WTC11 (cell line): ENCODE measurements at regions not wholly inside any gene's neighbourhood (a gene's known extent, or its start where the extent isn't known, plus 50 kb on each side); places are given as distances from the start of the nearest gene placed in this dataset.

Experiments used
- ATAC-seq: fragments of 200-7000 bp; cut with Tn5 transposase; 2 replicates; pipeline ENCODE4 v1.10.0; 2021; ENCODE audit warnings: mild to moderate bottlenecking, moderate library complexity
- CTCF ChIA-PET: fragments of 300-600 bp; sonication (Branson Sonifier 250); formaldehyde crosslinking; loops from one replicate; lab custom pipeline; 2021; ENCODE audit warnings: antibody characterized with exemption; lab: Charles Lee
- POLR2A ChIA-PET: fragments of 350-600 bp; sonication (Branson Sonifier 250); formaldehyde crosslinking; loops from one replicate; lab custom pipeline; 2021; ENCODE audit warnings: antibody characterized with exemption; lab: Charles Lee
- DNase-seq: peaks from one replicate; pipeline ENCODE4 v3.0.0; 2021; ENCODE audit warnings: low spot score
- H3K27ac Mint-ChIP-seq: 2 replicates; pipeline ENCODE4 v1.8.0; 2021; ENCODE audit warnings: mixed read lengths
- H3K27me3 Mint-ChIP-seq: 2 replicates; pipeline ENCODE4 v1.8.0; 2021; ENCODE audit warnings: low read depth, mild to moderate bottlenecking, moderate library complexity, mixed read lengths
- H3K36me3 Mint-ChIP-seq: 2 replicates; pipeline ENCODE4 v1.8.0; 2021; ENCODE audit warnings: mixed read lengths
- H3K4me1 Mint-ChIP-seq: 2 replicates; pipeline ENCODE4 v1.8.0; 2022; ENCODE audit warnings: mixed read lengths
- H3K4me3 Mint-ChIP-seq: 2 replicates; pipeline ENCODE4 v1.8.0; 2021; ENCODE audit warnings: mild to moderate bottlenecking, moderate library complexity, mixed read lengths
- H3K9me3 Mint-ChIP-seq: 2 replicates; pipeline ENCODE4 v1.8.0; 2021; ENCODE audit warnings: mixed read lengths
- AR ChIP-seq: fragments of 250-450 bp; sonication (Bioruptor Pico); IDR thresholded peaks from 2 replicates; pipeline ENCODE4 v1.9.0; 2021; ENCODE audit warnings: mild to moderate bottlenecking
- ATF2 ChIP-seq: sonication (generic); formaldehyde crosslinking; IDR thresholded peaks from 2 replicates; pipeline ENCODE4 v1.8.1; 2022; ENCODE audit warnings: low read depth, missing genetic modification reagents, borderline replicate concordance
- ATF3 ChIP-seq: sonication (generic); formaldehyde crosslinking; conservative IDR thresholded peaks from 2 replicates; pipeline ENCODE4 v1.8.1; 2022; ENCODE audit warnings: mild to moderate bottlenecking, missing genetic modification reagents
- ESRRA ChIP-seq: sonication (generic); formaldehyde crosslinking; IDR thresholded peaks from 2 replicates; pipeline ENCODE4 v1.8.1; 2022; ENCODE audit warnings: mild to moderate bottlenecking, missing genetic modification reagents, borderline replicate concordance
- FOXP4 ChIP-seq: sonication (generic); formaldehyde crosslinking; IDR thresholded peaks from 2 replicates; pipeline ENCODE4 v1.8.0; 2022; ENCODE audit warnings: mild to moderate bottlenecking, missing genetic modification reagents
- GTF2I ChIP-seq: fragments of 250-450 bp; sonication (Bioruptor Pico); conservative IDR thresholded peaks from 2 replicates; pipeline ENCODE4 v1.4.0; 2021; ENCODE audit warnings: mild to moderate bottlenecking
- HMGA2 ChIP-seq: fragments of 250-450 bp; sonication (Bioruptor Pico); IDR thresholded peaks from 2 replicates; pipeline ENCODE4 v1.4.0; 2021; ENCODE audit warnings: mild to moderate bottlenecking, moderate library complexity
- NFATC4 ChIP-seq: fragments of 250-450 bp; sonication (Bioruptor Pico); IDR thresholded peaks from 2 replicates; pipeline ENCODE4 v1.9.0; 2021; ENCODE audit warnings: mild to moderate bottlenecking
- NR1H2 ChIP-seq: sonication (generic); formaldehyde crosslinking; IDR thresholded peaks from 2 replicates; pipeline ENCODE4 v1.9.0; 2021; ENCODE audit warnings: mild to moderate bottlenecking, moderate library complexity, missing genetic modification reagents
- PRRX2 ChIP-seq: fragments of 250-450 bp; sonication (Bioruptor Pico); IDR thresholded peaks from 2 replicates; pipeline ENCODE4 v1.8.0; 2021; ENCODE audit warnings: mild to moderate bottlenecking
- ZNF281 ChIP-seq: sonication (generic); formaldehyde crosslinking; IDR thresholded peaks from 2 replicates; pipeline ENCODE4 v1.8.0; 2023; ENCODE audit warnings: mild to moderate bottlenecking, missing genetic modification reagents
- ZNF317 ChIP-seq: sonication (generic); formaldehyde crosslinking; IDR thresholded peaks from 2 replicates; pipeline ENCODE4 v1.8.1; 2023; ENCODE audit warnings: low read depth, mild to moderate bottlenecking, moderate library complexity, missing genetic modification reagents, borderline replicate concordance
- ZNF396 ChIP-seq: fragments of 250-450 bp; sonication (Bioruptor Pico); IDR thresholded peaks from 2 replicates; pipeline ENCODE4 v1.8.0; 2021; ENCODE audit warnings: mild to moderate bottlenecking, moderate library complexity, borderline replicate concordance
- ZNF416 ChIP-seq: fragments of 250-450 bp; sonication (Bioruptor Pico); IDR thresholded peaks from 2 replicates; pipeline ENCODE4 v1.9.0; 2021; ENCODE audit warnings: mild to moderate bottlenecking, inconsistent platforms
- ZNF423 ChIP-seq: fragments of 250-450 bp; sonication (Bioruptor Pico); IDR thresholded peaks from 2 replicates; pipeline ENCODE4 v2.1.2; 2022; ENCODE audit warnings: mild to moderate bottlenecking, moderate library complexity

GRCh38 chr20:60794674-60795073 is 457.4 kb upstream of the CDH4 start:
- Mint-ChIP-seq H3K27ac (no peak overlapping the region), H3K4me1 (peaks cover 14% of the 10 kb centered on the region), H3K36me3 (peaks cover 21% of the 10 kb centered on the region), H3K9me3 (peaks cover 42% of the 10 kb centered on the region), H3K27me3 (peaks cover 72% of the 10 kb centered on the region), H3K4me3 (no peak overlapping the region)
- ChIA-PET CTCF (interaction anchor here (1.1 kb wide), 1 partner anchor 76 kb away, joined by 3 read pairs; no protein-coding TSS in a partner anchor), POLR2A (no interaction called here)
- no peak for TF ChIP-seq NFATC4
- no peak for TF ChIP-seq ATF3
- no peak for TF ChIP-seq ZNF423 (CRISPR knock-in tag)
- TF ChIP-seq ZNF281 = no peak
- no peak for TF ChIP-seq GTF2I (CRISPR knock-in tag)
- TF ChIP-seq ZNF396 (CRISPR knock-in tag) = no peak
- no peak for TF ChIP-seq HMGA2
- no peak for TF ChIP-seq ATF2 (CRISPR knock-in tag)
- no peak for TF ChIP-seq AR (CRISPR knock-in tag)
- no peak for TF ChIP-seq ZNF416 (CRISPR knock-in tag)
- ATAC-seq (no peak), DNase-seq (no peak)

- peaks cover 68% of the 10 kb centered on the region for H3K27me3 Mint-ChIP-seq
- H3K4me1 Mint-ChIP-seq = peaks cover 12% of the 10 kb centered on the region
- TF ChIP-seq NR1H2 (CRISPR knock-in tag) (no peak), FOXP4 (CRISPR knock-in tag) (no peak), ZNF317 (CRISPR knock-in tag) (no peak), PRRX2 (CRISPR knock-in tag) (no peak), ZNF423 (CRISPR knock-in tag) (no peak), ESRRA (no peak)
- ChIA-PET POLR2A (no interaction called here), CTCF (interaction anchor here (1.1 kb wide), 1 partner anchor 77 kb away, joined by 3 read pairs; no protein-coding TSS in a partner anchor)
- H3K9me3 Mint-ChIP-seq = peaks cover 39% of the 10 kb centered on the region
- H3K27ac Mint-ChIP-seq = no peak overlapping the region
- no peak for DNase-seq
- peaks cover 22% of the 10 kb centered on the region for H3K36me3 Mint-ChIP-seq
- no peak overlapping the region for H3K4me3 Mint-ChIP-seq
- no peak for ATAC-seq
Measured at GRCh38 chr20:60795651-60796050, 456.4 kb upstream of the CDH4 start.
